ENCODE measurements at regions not wholly inside any gene's neighbourhood (a gene's known extent, or its start where the extent isn't known, plus 50 kb on each side); places are given as distances from the start of the nearest gene placed in this dataset.

GRCh38 chrX:55169782-55170181, 50.4 kb upstream of the PAGE5 start:
- Histone ChIP-seq H2BK15ac (ENCODE audit: low read depth, low read length) (no peak overlapping the region), H2AFZ (ENCODE audit: low read length) (no peak overlapping the region), H2BK120ac (ENCODE audit: low read depth, low read length, poor library complexity, severe bottlenecking) (no peak overlapping the region), H3K4me1 (ENCODE audit: insufficient read depth, low read length) (no peaks in the 10 kb centered on the region), H3K9ac (ENCODE audit: extremely low read depth, insufficient read length, low read length) (no peak overlapping the region), H3K27ac (ENCODE audit: insufficient read length, low read depth, low read length) (no peak overlapping the region), H4K91ac (ENCODE audit: insufficient read length, low read depth, low read length) (no peak overlapping the region), H3K79me1 (ENCODE audit: insufficient read depth, low read depth, low read length, poor library complexity, severe bottlenecking) (no peaks in the 10 kb centered on the region), H4K5ac (ENCODE audit: insufficient read length, low read depth, low read length) (no peak overlapping the region), H3K23me2 (ENCODE audit: insufficient read length, low read depth, low read length, poor library complexity, severe bottlenecking) (no peaks in the 10 kb centered on the region), H3K23ac (ENCODE audit: insufficient read length, low read depth, low read length) (no peak overlapping the region), H2BK12ac (ENCODE audit: insufficient read length, low read depth, low read length) (no peak overlapping the region), H2AK5ac (ENCODE audit: insufficient read length, low read length) (no peak overlapping the region), H3K4me2 (ENCODE audit: insufficient read depth, insufficient read length, low read length) (no peak overlapping the region), H2BK5ac (ENCODE audit: insufficient read length, low read length) (no peak overlapping the region), H3K79me2 (ENCODE audit: insufficient read depth, low read length) (no peaks in the 10 kb centered on the region), H3K18ac (ENCODE audit: insufficient read length, low read depth, low read length) (no peak overlapping the region), H3K9me3 (ENCODE audit: control insufficient read depth, low read depth, low read length) (peaks cover 35% of the 10 kb centered on the region), H3T11ph (ENCODE audit: low read length) (no peak overlapping the region), H3K14ac (ENCODE audit: insufficient read depth, low read length) (no peak overlapping the region), H4K8ac (replicated peaks; ENCODE audit: insufficient read length, low read depth, low read length) (no peak overlapping the region), H4K20me1 (ENCODE audit: control insufficient read depth, insufficient read depth, insufficient read length) (no peaks in the 10 kb centered on the region), H3K27me3 (ENCODE audit: insufficient read depth, low read length) (no peaks in the 10 kb centered on the region), H2BK20ac (ENCODE audit: low read depth, low read length, poor library complexity, severe bottlenecking) (no peak overlapping the region), H3K56ac (ENCODE audit: insufficient read length, low read depth, low read length) (no peak overlapping the region), H3K4ac (ENCODE audit: low read depth, low read length) (no peak overlapping the region)
- Mint-ChIP-seq H3K36me3 (ENCODE audit: insufficient read depth in 1 of 3, low read depth in 3 of 3) (peaks cover 0 to 7% (median 5%) of the 10 kb centered on the region in 3 experiments; a peak in 4 of 7 replicates), H3K4me3 (no peak overlapping the region), H3K9me3 (peaks cover 85 to 90% of the 10 kb centered on the region in 2 experiments), H3K27ac (no peak overlapping the region), H3K27me3 (ENCODE audit: low read depth) (peaks cover 2% of the 10 kb centered on the region), H3K4me1 (no peaks in the 10 kb centered on the region)
- DNase-seq: no peak
- TF ChIP-seq, protein P1, sequence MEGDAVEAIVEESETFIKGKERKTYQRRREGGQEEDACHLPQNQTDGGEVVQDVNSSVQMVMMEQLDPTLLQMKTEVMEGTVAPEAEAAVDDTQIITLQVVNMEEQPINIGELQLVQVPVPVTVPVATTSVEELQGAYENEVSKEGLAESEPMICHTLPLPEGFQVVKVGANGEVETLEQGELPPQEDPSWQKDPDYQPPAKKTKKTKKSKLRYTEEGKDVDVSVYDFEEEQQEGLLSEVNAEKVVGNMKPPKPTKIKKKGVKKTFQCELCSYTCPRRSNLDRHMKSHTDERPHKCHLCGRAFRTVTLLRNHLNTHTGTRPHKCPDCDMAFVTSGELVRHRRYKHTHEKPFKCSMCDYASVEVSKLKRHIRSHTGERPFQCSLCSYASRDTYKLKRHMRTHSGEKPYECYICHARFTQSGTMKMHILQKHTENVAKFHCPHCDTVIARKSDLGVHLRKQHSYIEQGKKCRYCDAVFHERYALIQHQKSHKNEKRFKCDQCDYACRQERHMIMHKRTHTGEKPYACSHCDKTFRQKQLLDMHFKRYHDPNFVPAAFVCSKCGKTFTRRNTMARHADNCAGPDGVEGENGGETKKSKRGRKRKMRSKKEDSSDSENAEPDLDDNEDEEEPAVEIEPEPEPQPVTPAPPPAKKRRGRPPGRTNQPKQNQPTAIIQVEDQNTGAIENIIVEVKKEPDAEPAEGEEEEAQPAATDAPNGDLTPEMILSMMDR (conservative IDR thresholded peaks at IDR 0.05): no peak
